ENCODE measurements at regions not wholly inside any gene's neighbourhood (a gene's known extent, or its start where the extent isn't known, plus 50 kb on each side); places are given as distances from the start of the nearest gene placed in this dataset.

DNA sequence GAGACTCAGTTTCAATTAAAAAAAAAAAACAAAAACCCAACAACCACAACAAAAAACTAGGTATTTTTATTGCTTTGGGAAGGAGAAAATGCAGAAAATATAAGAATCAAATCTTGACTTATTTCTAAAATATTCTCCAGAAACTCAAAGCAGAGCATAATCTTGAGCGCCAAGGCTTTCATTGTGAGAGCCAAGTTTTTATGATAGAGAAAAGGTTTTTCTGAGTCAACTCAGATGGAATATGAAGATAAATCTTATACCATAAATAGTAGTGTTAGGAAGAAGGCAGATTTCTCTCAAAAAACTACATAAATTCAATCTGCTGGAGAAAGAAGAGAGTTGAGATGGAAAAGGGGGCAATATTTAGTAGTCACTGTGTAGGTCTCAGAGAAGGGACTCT, 121.2 kb upstream of the OSR1 start:
- Histone ChIP-seq H3K36me3 (replicated peaks in 1 of 2; ENCODE audit: control extremely low read depth in 1 of 2, control insufficient read depth in 1 of 2, extremely low read depth in 1 of 2, insufficient read depth in 2 of 2, low read length in 1 of 2) (no peaks in the 10 kb centered on the region), H2AFZ (ENCODE audit: insufficient read depth, low read depth, low read length, poor library complexity, severe bottlenecking) (no peak overlapping the region), H3K4me3 (ENCODE audit: control extremely low read depth in 1 of 5, extremely low read depth in 1 of 5, insufficient read depth in 1 of 5, low read depth in 2 of 5, low read length in 4 of 5) (no peak overlapping the region), H4K20me1 (ENCODE audit: control insufficient read depth, insufficient read depth, low read length, poor library complexity, severe bottlenecking) (no peaks in the 10 kb centered on the region), H3K9ac (ENCODE audit: low read length) (no peak overlapping the region), H3K27me3 (replicated peaks in 1 of 4; ENCODE audit: control extremely low read depth in 1 of 4, control insufficient read depth in 3 of 4, insufficient read depth in 4 of 4, low read length in 3 of 4) (no peaks in the 10 kb centered on the region), H3K79me2 (ENCODE audit: control insufficient read depth, insufficient read depth, low read length) (no peaks in the 10 kb centered on the region), H3K4me2 (replicated peaks; ENCODE audit: low read depth, low read length, poor library complexity, severe bottlenecking) (no peak overlapping the region), H3K9me3 (ENCODE audit: control extremely low read depth in 1 of 3, control insufficient read depth in 2 of 3, insufficient read depth in 1 of 3, low read length in 2 of 3) (no peaks in the 10 kb centered on the region), H3K4me1 (ENCODE audit: control insufficient read depth in 2 of 2, insufficient read depth in 2 of 2, low read length in 2 of 2) (no peaks in the 10 kb centered on the region), H3K27ac (ENCODE audit: low read length in 2 of 2) (no peak overlapping the region)
- no CpG with 5 or more reads among the region's 1 CpG for WGBS (ENCODE audit: insufficient coverage)
- TF ChIP-seq CTCF (IDR thresholded peaks at IDR 0.05): no peak
- no peak for TF ChIP-seq EZH2 (IDR thresholded peaks at IDR 0.05; ENCODE audit: borderline replicate concordance, insufficient read depth, low read depth, low read length, poor library complexity, severe bottlenecking)
- ChIA-PET POLR2A (no interaction called here), CTCF (no interaction called here)
- Mint-ChIP-seq H3K4me1 (no peaks in the 10 kb centered on the region), H3K27me3 (peaks cover 4% of the 10 kb centered on the region), H3K9me3 (ENCODE audit: insufficient read depth) (no peaks in the 10 kb centered on the region), H3K4me3 (no peak overlapping the region), H3K27ac (no peak overlapping the region)
- DNase-seq (no peak), ATAC-seq (ENCODE audit: low read depth) (no peak)
- intact Hi-C loops (cut with micrococcal nuclease): no loop called here

GRCh38 chr2:19478409-19478808, 120.0 kb upstream of the OSR1 start:
- no peak overlapping the region for H3K9ac ChIP-seq (ENCODE audit: low read length)
- H3K4me2 ChIP-seq (replicated peaks; ENCODE audit: low read depth, low read length, poor library complexity, severe bottlenecking): no peak overlapping the region
- WGBS (ENCODE audit: insufficient coverage): no CpG with 5 or more reads among the region's 1 CpG
- peaks cover 0 to 5% of the 10 kb centered on the region in 2 donors for H3K4me1 ChIP-seq (ENCODE audit: control insufficient read depth in 2 of 2, insufficient read depth in 2 of 2, low read length in 2 of 2)
- H3K27me3 Mint-ChIP-seq: peaks cover 8% of the 10 kb centered on the region
- H3K4me3 ChIP-seq (ENCODE audit: control extremely low read depth in 1 of 5, extremely low read depth in 1 of 5, insufficient read depth in 1 of 5, low read depth in 2 of 5, low read length in 4 of 5): no peak overlapping the region
- H3K9me3 Mint-ChIP-seq (ENCODE audit: insufficient read depth): no peaks in the 10 kb centered on the region
- TF ChIP-seq CTCF (IDR thresholded peaks at IDR 0.05) (no peak), EZH2 (IDR thresholded peaks at IDR 0.05; ENCODE audit: borderline replicate concordance, insufficient read depth, low read depth, low read length, poor library complexity, severe bottlenecking) (no peak)
- H3K27me3 ChIP-seq (replicated peaks in 1 of 4; ENCODE audit: control extremely low read depth in 1 of 4, control insufficient read depth in 3 of 4, insufficient read depth in 4 of 4, low read length in 3 of 4): no peaks in the 10 kb centered on the region
- ChIA-PET POLR2A (no interaction called here), CTCF (no interaction called here)
- no peak for DNase-seq
- no peak for ATAC-seq (ENCODE audit: low read depth)
- H3K36me3 ChIP-seq (replicated peaks in 1 of 2; ENCODE audit: control extremely low read depth in 1 of 2, control insufficient read depth in 1 of 2, extremely low read depth in 1 of 2, insufficient read depth in 2 of 2, low read length in 1 of 2): no peaks in the 10 kb centered on the region
- no peak overlapping the region for H2AFZ ChIP-seq (ENCODE audit: insufficient read depth, low read depth, low read length, poor library complexity, severe bottlenecking)
- H3K4me1 Mint-ChIP-seq: peaks cover 4% of the 10 kb centered on the region
- no peak overlapping the region for H3K27ac Mint-ChIP-seq
- H3K4me3 Mint-ChIP-seq: no peak overlapping the region
- H3K9me3 ChIP-seq (ENCODE audit: control extremely low read depth in 1 of 3, control insufficient read depth in 2 of 3, insufficient read depth in 1 of 3, low read length in 2 of 3): no peaks in the 10 kb centered on the region
- intact Hi-C loops (cut with micrococcal nuclease): no loop called here
- no peak overlapping the region for H3K27ac ChIP-seq (ENCODE audit: low read length in 2 of 2)
- no peaks in the 10 kb centered on the region for H4K20me1 ChIP-seq (ENCODE audit: control insufficient read depth, insufficient read depth, low read length, poor library complexity, severe bottlenecking)
- no peaks in the 10 kb centered on the region for H3K79me2 ChIP-seq (ENCODE audit: control insufficient read depth, insufficient read depth, low read length)

Measured in B cell (primary cell).